ENCODE measurements at regions not wholly inside any gene's neighbourhood (a gene's known extent, or its start where the extent isn't known, plus 50 kb on each side); places are given as distances from the start of the nearest gene placed in this dataset.

GRCh38 chr3:43905157-43905556 is 214.4 kb downstream of the ABHD5 start:
- no peak overlapping the region for H4K8ac ChIP-seq (replicated peaks; ENCODE audit: insufficient read length, low read depth, low read length)
- H2AK5ac ChIP-seq (ENCODE audit: insufficient read length, low read length): no peak overlapping the region
- DNase-seq: no peak
- H4K91ac ChIP-seq (ENCODE audit: insufficient read length, low read depth, low read length): no peak overlapping the region
- no peak overlapping the region for H2BK5ac ChIP-seq (ENCODE audit: insufficient read length, low read length)
- no peak overlapping the region for H4K5ac ChIP-seq (ENCODE audit: insufficient read length, low read depth, low read length)
- no peaks in the 10 kb centered on the region for H3K79me2 ChIP-seq (ENCODE audit: insufficient read depth, low read length)
- H2BK12ac ChIP-seq (ENCODE audit: insufficient read length, low read depth, low read length): no peak overlapping the region
- no peak for TF ChIP-seq CTCF (conservative IDR thresholded peaks at IDR 0.05)
- H3K79me1 ChIP-seq (ENCODE audit: insufficient read depth, low read depth, low read length, poor library complexity, severe bottlenecking): no peaks in the 10 kb centered on the region
- H3K23ac ChIP-seq (ENCODE audit: insufficient read length, low read depth, low read length): no peak overlapping the region
- no peak overlapping the region for H3T11ph ChIP-seq (ENCODE audit: low read length)
- Mint-ChIP-seq H3K36me3 (ENCODE audit: insufficient read depth in 1 of 3, low read depth in 3 of 3) (no peaks in the 10 kb centered on the region; a peak in 1 of 7 replicates), H3K27me3 (ENCODE audit: low read depth) (peaks cover 9% of the 10 kb centered on the region), H3K4me3 (no peak overlapping the region), H3K27ac (no peak overlapping the region), H3K4me1 (no peaks in the 10 kb centered on the region), H3K9me3 (no peaks in the 10 kb centered on the region; a peak in 1 of 5 replicates)
- no CpG with 5 or more reads among the region's 1 CpG for WGBS (ENCODE audit: extremely low coverage, insufficient read length, low lambda C conversion rate)
- H2AFZ ChIP-seq (ENCODE audit: low read length): no peak overlapping the region
- H2BK120ac ChIP-seq (ENCODE audit: low read depth, low read length, poor library complexity, severe bottlenecking): no peak overlapping the region
- no peak overlapping the region for H2BK15ac ChIP-seq (ENCODE audit: low read depth, low read length)
- H3K4ac ChIP-seq (ENCODE audit: low read depth, low read length): no peak overlapping the region
- no peak overlapping the region for H3K56ac ChIP-seq (ENCODE audit: insufficient read length, low read depth, low read length)
- no peak overlapping the region for H3K9ac ChIP-seq (ENCODE audit: extremely low read depth, insufficient read length, low read length)
- no peak overlapping the region for H3K14ac ChIP-seq (ENCODE audit: insufficient read depth, low read length)
- no peaks in the 10 kb centered on the region for H3K23me2 ChIP-seq (ENCODE audit: insufficient read length, low read depth, low read length, poor library complexity, severe bottlenecking)
- H2BK20ac ChIP-seq (ENCODE audit: low read depth, low read length, poor library complexity, severe bottlenecking): no peak overlapping the region
- H3K18ac ChIP-seq (ENCODE audit: insufficient read length, low read depth, low read length): no peak overlapping the region
- H4K20me1 ChIP-seq (ENCODE audit: control insufficient read depth, insufficient read depth, insufficient read length): no peaks in the 10 kb centered on the region
- H3K4me1 ChIP-seq (ENCODE audit: insufficient read depth, low read length): no peaks in the 10 kb centered on the region
- no peaks in the 10 kb centered on the region for H3K9me3 ChIP-seq (ENCODE audit: control insufficient read depth, low read depth, low read length)
- H3K27me3 ChIP-seq (ENCODE audit: insufficient read depth, low read length): no peaks in the 10 kb centered on the region
- no peak overlapping the region for H3K4me2 ChIP-seq (ENCODE audit: insufficient read depth, insufficient read length, low read length)
- no peak overlapping the region for H3K27ac ChIP-seq (ENCODE audit: insufficient read length, low read depth, low read length)

Data from H9 (cell line).